Stimulated activated CD4-positive, alpha-beta T cell treated with anti-CD3 and anti-CD28 coated beads, Interleukin-2, amount 100 ng/mL, for 48 hours (primary cell): ENCODE measurements at regions not wholly inside any gene's neighbourhood (a gene's known extent, or its start where the extent isn't known, plus 50 kb on each side); places are given as distances from the start of the nearest gene placed in this dataset.
"Not testable (repeated sequence)": the region's sequence is repeated elsewhere in the genome, so short reads cannot be mapped to it uniquely, and the experiment has no call there.

Experiments
- DNase-seq, 2 donors: peaks; one replicate each; pipeline ENCODE4 v3.0.0-alpha.2; 2020

- DNase-seq, result no peak
These were observed 68.5 kb downstream of the CDC14C start for GRCh38 chr7:48992816-48993215.

- DNase-seq, result peak in 1 of 2 donors; percentile 0
These were observed 77.3 kb downstream of the CDC14C start for GRCh38 chr7:49001610-49002033.

GRCh38 chr7:49010717-49011116 is 86.4 kb downstream of the CDC14C start:
- no peak for DNase-seq

- DNase-seq, result no peak
These were observed 90.5 kb downstream of the CDC14C start for GRCh38 chr7:49014870-49015269.

- no peak for DNase-seq
These were observed 95.8 kb downstream of the CDC14C start for GRCh38 chr7:49020145-49020544.

GRCh38 chr7:49022448-49022847 is 98.1 kb downstream of the CDC14C start:
- DNase-seq, result no peak

GRCh38 chr7:49023345-49024328 is 99.3 kb downstream of the CDC14C start:
- DNase-seq, result no peak

GRCh38 chr7:49030221-49030620 is 105.9 kb downstream of the CDC14C start:
- DNase-seq, result no peak

GRCh38 chr7:49033140-49033539 is 108.8 kb downstream of the CDC14C start:
- DNase-seq, result not testable (repeated sequence)

- DNase-seq, result no peak
These were observed 113.2 kb downstream of the CDC14C start for GRCh38 chr7:49037346-49038210.

GRCh38 chr7:49038821-49039358 is 114.5 kb downstream of the CDC14C start:
- no peak for DNase-seq

- no peak for DNase-seq
These were observed 136.4 kb downstream of the CDC14C start for GRCh38 chr7:49060743-49061142.

GRCh38 chr7:49074538-49074937 is 150.2 kb downstream of the CDC14C start:
- no peak for DNase-seq

GRCh38 chr7:49080896-49081475 is 156.6 kb downstream of the CDC14C start:
- DNase-seq, result no peak

- DNase-seq, result no peak
These were observed 163.7 kb downstream of the CDC14C start for GRCh38 chr7:49088017-49088416.

GRCh38 chr7:49089717-49090116 is 165.4 kb downstream of the CDC14C start:
- no peak for DNase-seq

- DNase-seq, result no peak
These were observed 166.7 kb downstream of the CDC14C start for GRCh38 chr7:49091089-49091488.

- no peak for DNase-seq
These were observed 167.2 kb downstream of the CDC14C start for GRCh38 chr7:49091519-49091918.

GRCh38 chr7:49093218-49093617 is 168.9 kb downstream of the CDC14C start:
- DNase-seq, result no peak

GRCh38 chr7:49094866-49095265 is 170.5 kb downstream of the CDC14C start:
- no peak for DNase-seq

- DNase-seq, result no peak
These were observed 175.4 kb downstream of the CDC14C start for GRCh38 chr7:49099587-49100326.
